ENCODE measurements at regions not wholly inside any gene's neighbourhood (a gene's known extent, or its start where the extent isn't known, plus 50 kb on each side); places are given as distances from the start of the nearest gene placed in this dataset.

DNA sequence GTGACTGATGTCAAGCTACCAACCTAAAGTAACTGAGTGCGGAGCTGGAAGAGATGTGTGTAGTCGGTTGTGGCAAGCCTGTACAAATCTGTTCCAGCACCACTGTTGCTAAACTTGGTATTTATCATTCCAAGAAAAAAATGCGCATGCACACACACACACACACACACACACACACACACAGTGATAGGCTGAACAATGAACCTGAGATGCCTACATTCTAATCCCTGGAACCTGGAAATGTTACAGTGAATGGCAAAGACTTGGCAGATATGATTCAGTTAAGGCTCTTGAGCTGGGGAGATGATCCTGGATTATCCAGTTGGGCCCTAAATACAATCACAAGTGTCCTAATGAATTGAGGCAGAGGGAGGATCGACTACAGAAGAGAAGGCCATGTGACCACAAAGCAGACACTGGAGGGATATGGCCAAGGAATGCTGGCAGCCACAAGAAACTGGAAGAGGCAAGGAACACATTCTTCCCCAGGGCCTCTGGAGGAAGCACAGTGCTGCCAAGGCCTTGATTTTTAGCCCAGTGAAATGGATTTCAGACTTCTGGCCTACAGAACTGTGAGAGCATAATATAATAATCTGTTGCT is 49.7 kb upstream of the LHFPL2 start:
- TF ChIP-seq CTCF (IDR thresholded peaks at IDR 0.05) (no peak), POLR2A (IDR thresholded peaks at IDR 0.05) (no peak)

All from lower leg skin (tissue), 3 donors.